ENCODE measurements at regions not wholly inside any gene's neighbourhood (a gene's known extent, or its start where the extent isn't known, plus 50 kb on each side); places are given as distances from the start of the nearest gene placed in this dataset.

GRCh38 chr12:16766736-16767135 is 160.8 kb upstream of the LMO3 start:
- Histone ChIP-seq H3K27ac (no peak overlapping the region), H3K27me3 (replicated peaks in 1 of 7) (no peaks in the 10 kb centered on the region), H3K4me3 (no peak overlapping the region), H3K36me3 (no peaks in the 10 kb centered on the region), H3K4me1 (no peaks in the 10 kb centered on the region), H3K9me3 (peaks cover 0 to 48% (median 27%) of the 10 kb centered on the region in 8 donors)
- DNase-seq, result no peak
- intact Hi-C loops (cut with DNase I; ENCODE audit: low total_unique reads), result no loop called here
- 67 to 86% (median 83%) methylated on average over 1 of the region's 1 CpG for WGBS, 5 donors
- TF ChIP-seq CTCF (IDR thresholded peaks at IDR 0.05 in 8 of 11, conservative IDR thresholded peaks at IDR 0.05 in 3 of 11) (no peak), POLR2AphosphoS5 (IDR thresholded peaks at IDR 0.05) (no peak), POLR2A (IDR thresholded peaks at IDR 0.05) (no peak)

- Histone ChIP-seq H3K27ac (no peak overlapping the region), H3K27me3 (replicated peaks in 1 of 7) (no peaks in the 10 kb centered on the region), H3K4me1 (no peaks in the 10 kb centered on the region), H3K36me3 (no peaks in the 10 kb centered on the region), H3K4me3 (no peak overlapping the region), H3K9me3 (peaks cover 0 to 20% (median 7%) of the 10 kb centered on the region in 8 donors)
- TF ChIP-seq POLR2A (IDR thresholded peaks at IDR 0.05) (no peak), CTCF (IDR thresholded peaks at IDR 0.05 in 8 of 11, conservative IDR thresholded peaks at IDR 0.05 in 3 of 11) (no peak), POLR2AphosphoS5 (IDR thresholded peaks at IDR 0.05) (no peak)
- DNase-seq, result no peak
- intact Hi-C loops (cut with DNase I; ENCODE audit: low total_unique reads), result no loop called here
Measured at GRCh38 chr12:16763901-16764300, 157.9 kb upstream of the LMO3 start.

- H3K36me3 ChIP-seq, result no peaks in the 10 kb centered on the region
- intact Hi-C loops (cut with DNase I; ENCODE audit: low total_unique reads), result no loop called here
- DNase-seq, result no peak
- peaks cover 0 to 4% (median 0%) of the 10 kb centered on the region in 8 donors for H3K9me3 ChIP-seq
- H3K27ac ChIP-seq, result no peak overlapping the region
- no peaks in the 10 kb centered on the region for H3K4me1 ChIP-seq
- no peak overlapping the region for H3K4me3 ChIP-seq
- WGBS, 5 donors, result 49 to 62% (median 56%) methylated on average over 8 of the region's 8 CpGs
- no peak for TF ChIP-seq POLR2A (IDR thresholded peaks at IDR 0.05)
- H3K27me3 ChIP-seq (replicated peaks in 1 of 7), result no peaks in the 10 kb centered on the region
Measured at GRCh38 chr12:16756833-16757555, 151.0 kb upstream of the LMO3 start.

GRCh38 chr12:16730772-16731171 is 124.8 kb upstream of the LMO3 start:
- no peaks in the 10 kb centered on the region for H3K36me3 ChIP-seq
- peaks cover 0 to 11% (median 0%) of the 10 kb centered on the region in 8 donors for H3K9me3 ChIP-seq
- H3K4me3 ChIP-seq, result no peak overlapping the region
- DNase-seq, result no peak
- no peak overlapping the region for H3K27ac ChIP-seq
- WGBS, 5 donors, result 82 to 97% (median 90%) methylated on average over 4 of the region's 4 CpGs
- H3K27me3 ChIP-seq (replicated peaks in 1 of 7), result no peaks in the 10 kb centered on the region
- H3K4me1 ChIP-seq, result no peaks in the 10 kb centered on the region
- intact Hi-C loops (cut with DNase I; ENCODE audit: low total_unique reads), result no loop called here
- TF ChIP-seq POLR2A (IDR thresholded peaks at IDR 0.05) (no peak), POLR2AphosphoS5 (IDR thresholded peaks at IDR 0.05) (no peak), CTCF (IDR thresholded peaks at IDR 0.05 in 8 of 11, conservative IDR thresholded peaks at IDR 0.05 in 3 of 11) (no peak)

Data from spleen (tissue), 11 donors.